ENCODE measurements at regions not wholly inside any gene's neighbourhood (a gene's known extent, or its start where the extent isn't known, plus 50 kb on each side); places are given as distances from the start of the nearest gene placed in this dataset.

- no peak for TF ChIP-seq POLR2A (IDR thresholded peaks at IDR 0.05)
- TF ChIP-seq POLR2AphosphoS5 (IDR thresholded peaks at IDR 0.05): no peak
- TF ChIP-seq EP300 (IDR thresholded peaks at IDR 0.05; ENCODE audit: low read depth): no peak
- TF ChIP-seq CTCF (IDR thresholded peaks at IDR 0.05): no peak
- no peak overlapping the region for H3K27ac ChIP-seq
- no peaks in the 10 kb centered on the region for H3K27me3 ChIP-seq
- H3K9me3 ChIP-seq: peaks cover 0 to 2% of the 10 kb centered on the region in 2 donors
- intact Hi-C loops (cut with DNase I; ENCODE audit: low total_unique reads) (no loop called here), in situ Hi-C loops (cut with MboI; ENCODE audit: low pct_ligation_motif_present in 1 of 4, low pct_unique_long_range_greater_than_20kb in 1 of 4, low sequenced_read_pairs in 3 of 4) (no loop called here)
- 63 to 69% methylated on average over 3 of the region's 3 CpGs for WGBS, 2 donors (ENCODE audit: low coverage in 1 of 2)
- no peaks in the 10 kb centered on the region for H3K4me1 ChIP-seq
- H3K4me3 ChIP-seq: no peak overlapping the region
- no peaks in the 10 kb centered on the region for H3K36me3 ChIP-seq
- DNase-seq: no peak
Observed at GRCh38 chr5:27387535-27388073, 349.2 kb upstream of the CDH9 start.

GRCh38 chr5:27381686-27382085 lies 343.3 kb upstream of the CDH9 start:
- no peaks in the 10 kb centered on the region for H3K9me3 ChIP-seq
- no peaks in the 10 kb centered on the region for H3K27me3 ChIP-seq
- intact Hi-C loops (cut with DNase I; ENCODE audit: low total_unique reads) (no loop called here), in situ Hi-C loops (cut with MboI; ENCODE audit: low pct_ligation_motif_present in 1 of 4, low pct_unique_long_range_greater_than_20kb in 1 of 4, low sequenced_read_pairs in 3 of 4) (no loop called here)
- H3K4me1 ChIP-seq: no peaks in the 10 kb centered on the region
- DNase-seq: no peak
- H3K4me3 ChIP-seq: no peak overlapping the region
- no peak for TF ChIP-seq EP300 (IDR thresholded peaks at IDR 0.05; ENCODE audit: low read depth)
- TF ChIP-seq POLR2A (IDR thresholded peaks at IDR 0.05): no peak
- TF ChIP-seq CTCF (IDR thresholded peaks at IDR 0.05): no peak
- no peak for TF ChIP-seq POLR2AphosphoS5 (IDR thresholded peaks at IDR 0.05)
- no peaks in the 10 kb centered on the region for H3K36me3 ChIP-seq
- WGBS, 2 donors (ENCODE audit: low coverage in 1 of 2): 59 to 80% methylated on average over 1 of the region's 1 CpG
- no peak overlapping the region for H3K27ac ChIP-seq

GRCh38 chr5:27377626-27378025 lies 339.2 kb upstream of the CDH9 start:
- no peak for DNase-seq
- 74 to 77% methylated on average over 4 of the region's 4 CpGs for WGBS, 2 donors (ENCODE audit: low coverage in 1 of 2)
- Histone ChIP-seq H3K4me1 (no peaks in the 10 kb centered on the region), H3K9me3 (peaks cover 0 to 5% of the 10 kb centered on the region in 2 donors), H3K4me3 (no peak overlapping the region), H3K27me3 (no peaks in the 10 kb centered on the region), H3K36me3 (no peaks in the 10 kb centered on the region), H3K27ac (no peak overlapping the region)
- in situ Hi-C loops (cut with MboI; ENCODE audit: low pct_ligation_motif_present in 1 of 4, low pct_unique_long_range_greater_than_20kb in 1 of 4, low sequenced_read_pairs in 3 of 4) (no loop called here), intact Hi-C loops (cut with DNase I; ENCODE audit: low total_unique reads) (no loop called here)
- no peak for TF ChIP-seq POLR2A (IDR thresholded peaks at IDR 0.05)
- TF ChIP-seq EP300 (IDR thresholded peaks at IDR 0.05; ENCODE audit: low read depth): no peak
- TF ChIP-seq CTCF (IDR thresholded peaks at IDR 0.05): no peak
- no peak for TF ChIP-seq POLR2AphosphoS5 (IDR thresholded peaks at IDR 0.05)

GRCh38 chr5:27353970-27354369 lies 315.6 kb upstream of the CDH9 start:
- TF ChIP-seq POLR2AphosphoS5 (IDR thresholded peaks at IDR 0.05) (no peak), CTCF (IDR thresholded peaks at IDR 0.05) (no peak), EP300 (IDR thresholded peaks at IDR 0.05; ENCODE audit: low read depth) (no peak), POLR2A (IDR thresholded peaks at IDR 0.05) (no peak)
- Histone ChIP-seq H3K4me1 (no peaks in the 10 kb centered on the region), H3K27me3 (no peaks in the 10 kb centered on the region), H3K27ac (no peak overlapping the region), H3K4me3 (no peak overlapping the region), H3K9me3 (no peaks in the 10 kb centered on the region), H3K36me3 (no peaks in the 10 kb centered on the region)
- in situ Hi-C loops (cut with MboI; ENCODE audit: low pct_ligation_motif_present in 1 of 4, low pct_unique_long_range_greater_than_20kb in 1 of 4, low sequenced_read_pairs in 3 of 4) (no loop called here), intact Hi-C loops (cut with DNase I; ENCODE audit: low total_unique reads) (no loop called here)
- DNase-seq: no peak
- WGBS, 2 donors (ENCODE audit: low coverage in 1 of 2): 83% methylated on average over 6 of the region's 6 CpGs; no CpG with 5 or more reads in 1 of the 2 donors
